ENCODE measurements at regions not wholly inside any gene's neighbourhood (a gene's known extent, or its start where the extent isn't known, plus 50 kb on each side); places are given as distances from the start of the nearest gene placed in this dataset.
"Not testable (repeated sequence)": the region's sequence is repeated elsewhere in the genome, so short reads cannot be mapped to it uniquely, and the experiment has no call there.

DNA sequence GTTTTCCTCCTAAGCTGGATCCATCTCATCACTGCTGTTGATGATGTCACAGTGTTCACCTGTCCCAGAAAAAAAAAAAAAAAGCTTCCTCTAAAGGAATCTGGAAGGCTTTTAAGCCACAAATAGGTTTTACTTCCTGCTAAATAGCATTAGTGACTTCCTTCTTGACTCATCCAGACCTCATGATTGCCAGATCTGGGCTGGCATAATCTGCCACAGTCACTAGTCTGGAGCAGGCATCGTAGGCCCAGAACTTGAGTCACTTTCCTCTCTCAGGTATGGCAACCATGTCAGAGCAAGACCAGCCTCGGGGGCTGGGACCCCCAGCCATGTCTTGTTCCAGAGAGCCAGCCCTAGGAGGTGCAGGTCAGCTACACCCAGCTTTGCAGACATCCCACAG is 266.5 kb upstream of the CADM2 start:
- no peaks in the 10 kb centered on the region for H3K36me3 Mint-ChIP-seq (ENCODE audit: insufficient read depth)
- no peaks in the 10 kb centered on the region for H3K4me1 Mint-ChIP-seq
- H3K9me3 Mint-ChIP-seq: peaks cover 12% of the 10 kb centered on the region
- DNase-seq (ENCODE audit: low spot score in 2 of 2) (no peak), ATAC-seq (replicated peaks; ENCODE audit: extremely low read depth, poor library complexity, severe bottlenecking) (no peak)
- H3K27me3 Mint-ChIP-seq: no peaks in the 10 kb centered on the region
- H3K4me3 Mint-ChIP-seq: no peak overlapping the region
- no peak overlapping the region for H3K27ac Mint-ChIP-seq (ENCODE audit: low read depth)

DNA sequence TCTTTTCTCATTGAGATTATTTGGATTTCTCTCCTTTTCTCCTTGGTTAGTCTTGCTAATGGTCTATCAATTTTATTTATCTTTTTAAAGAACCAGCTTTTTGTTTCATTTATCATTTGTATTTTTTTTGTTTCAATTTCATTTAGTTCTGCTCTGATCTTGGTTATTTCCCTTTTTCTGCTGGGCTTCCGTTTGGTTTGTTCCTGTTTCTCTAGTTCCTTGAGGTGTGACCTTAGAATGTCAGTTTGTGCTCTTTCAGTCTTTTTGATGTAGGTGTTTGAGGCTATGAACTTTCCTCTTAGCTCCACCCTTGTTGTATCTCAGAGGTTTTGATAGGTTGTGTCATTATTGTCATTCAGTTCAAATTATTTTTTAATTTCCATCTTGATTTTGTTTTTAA is 248.5 kb upstream of the CADM2 start:
- DNase-seq (ENCODE audit: low spot score in 2 of 2); H3K4me1 Mint-ChIP-seq; H3K36me3 Mint-ChIP-seq (ENCODE audit: insufficient read depth); H3K27me3 Mint-ChIP-seq; ATAC-seq (replicated peaks; ENCODE audit: extremely low read depth, poor library complexity, severe bottlenecking); H3K27ac Mint-ChIP-seq (ENCODE audit: low read depth); H3K4me3 Mint-ChIP-seq: not testable (repeated sequence)
- peaks cover 26% of the 10 kb centered on the region for H3K9me3 Mint-ChIP-seq

DNA sequence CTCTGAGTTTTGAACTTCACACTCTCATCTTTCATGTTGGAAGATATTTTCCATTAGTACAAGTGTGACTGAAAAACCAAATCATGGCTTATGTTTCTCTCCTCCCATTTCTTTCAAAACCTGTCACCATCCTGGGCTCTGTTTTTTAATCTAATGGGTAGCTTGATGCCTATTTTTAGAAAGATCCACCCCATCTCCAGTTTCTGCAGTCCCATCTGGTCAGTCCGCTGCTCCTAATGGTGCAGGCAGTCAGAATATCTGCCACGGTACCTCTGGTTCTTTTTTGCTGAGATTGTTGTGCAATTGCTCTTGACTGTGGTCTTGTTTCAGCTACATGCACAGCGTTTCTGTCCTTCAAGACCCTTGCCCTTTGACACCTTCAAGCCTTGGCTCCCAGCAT is 240.9 kb upstream of the CADM2 start:
- Mint-ChIP-seq H3K36me3 (ENCODE audit: insufficient read depth) (no peaks in the 10 kb centered on the region), H3K9me3 (peaks cover 36% of the 10 kb centered on the region), H3K4me1 (no peaks in the 10 kb centered on the region), H3K27me3 (no peaks in the 10 kb centered on the region), H3K4me3 (no peak overlapping the region), H3K27ac (ENCODE audit: low read depth) (no peak overlapping the region)
- no peak for DNase-seq (ENCODE audit: low spot score in 2 of 2)
- no peak for ATAC-seq (replicated peaks; ENCODE audit: extremely low read depth, poor library complexity, severe bottlenecking)

DNA sequence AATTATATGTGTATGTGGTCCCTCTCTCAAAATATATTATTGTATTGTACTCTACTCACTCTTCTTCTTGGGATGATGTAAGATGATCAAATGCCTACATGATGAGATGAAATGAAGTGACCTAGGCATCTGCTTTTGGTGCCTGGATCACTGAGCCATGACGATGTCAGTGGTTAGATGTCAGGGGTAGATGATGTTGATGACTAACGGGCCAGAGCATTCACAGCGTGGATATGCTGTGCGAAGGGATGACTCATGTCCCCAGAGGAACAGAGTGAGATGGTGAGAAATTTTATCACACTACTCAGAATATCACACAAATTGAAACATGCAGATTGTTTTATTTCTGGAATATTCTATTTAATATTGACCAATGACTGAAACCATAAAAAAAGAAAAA is 233.9 kb upstream of the CADM2 start:
- DNase-seq (ENCODE audit: low spot score in 2 of 2) (no peak), ATAC-seq (replicated peaks; ENCODE audit: extremely low read depth, poor library complexity, severe bottlenecking) (no peak)
- peaks cover 13% of the 10 kb centered on the region for H3K9me3 Mint-ChIP-seq

DNA sequence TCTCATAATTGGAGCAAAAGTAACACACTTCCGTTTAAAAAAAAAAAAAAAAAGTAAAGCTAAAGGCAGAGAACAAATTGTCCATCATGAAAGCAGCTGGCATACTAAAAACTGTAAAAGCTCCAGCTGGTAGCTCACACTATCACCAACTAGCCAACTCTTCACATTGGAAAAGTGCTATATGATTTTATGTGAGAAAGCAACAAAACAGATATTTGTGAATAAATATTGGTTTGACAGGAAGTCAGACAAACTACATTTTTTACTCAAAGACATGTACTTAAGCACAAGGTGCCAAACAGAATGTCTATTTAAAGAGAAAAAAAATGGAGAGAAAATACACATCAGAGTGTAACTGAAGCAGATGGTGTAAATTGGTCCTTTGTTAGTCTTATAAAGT is 231.2 kb upstream of the CADM2 start:
- no peak overlapping the region for H3K27ac Mint-ChIP-seq (ENCODE audit: low read depth)
- peaks cover 13% of the 10 kb centered on the region for H3K9me3 Mint-ChIP-seq
- no peaks in the 10 kb centered on the region for H3K27me3 Mint-ChIP-seq
- DNase-seq (ENCODE audit: low spot score in 2 of 2) (no peak), ATAC-seq (replicated peaks; ENCODE audit: extremely low read depth, poor library complexity, severe bottlenecking) (no peak)
- H3K36me3 Mint-ChIP-seq (ENCODE audit: insufficient read depth): no peaks in the 10 kb centered on the region
- no peaks in the 10 kb centered on the region for H3K4me1 Mint-ChIP-seq
- no peak overlapping the region for H3K4me3 Mint-ChIP-seq

More for the DNA sequence above, 233.9 kb upstream of the CADM2 start:
- H3K36me3 Mint-ChIP-seq (ENCODE audit: insufficient read depth): no peaks in the 10 kb centered on the region
- H3K4me3 Mint-ChIP-seq: no peak overlapping the region
- H3K27ac Mint-ChIP-seq (ENCODE audit: low read depth): no peak overlapping the region
- no peaks in the 10 kb centered on the region for H3K27me3 Mint-ChIP-seq
- H3K4me1 Mint-ChIP-seq: no peaks in the 10 kb centered on the region

DNA sequence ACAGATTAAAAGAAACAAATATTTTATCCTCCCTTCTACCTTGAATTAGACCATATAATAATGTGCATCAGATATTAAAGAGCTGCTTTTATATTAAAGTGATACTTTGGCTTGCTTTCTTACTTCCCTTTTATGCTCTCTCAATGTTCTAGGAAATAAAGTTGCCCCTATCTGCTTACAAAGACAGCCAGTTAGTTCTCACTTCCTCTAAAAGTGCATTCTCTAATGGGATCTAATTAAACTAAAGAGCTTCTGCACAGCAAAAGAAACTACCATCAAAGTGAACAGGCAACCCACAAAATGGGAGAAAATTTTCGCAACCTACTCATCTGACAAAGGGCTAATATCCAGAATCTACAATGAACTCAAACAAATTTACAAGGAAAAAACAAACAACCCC is 224.1 kb upstream of the CADM2 start:
- H3K27ac Mint-ChIP-seq (ENCODE audit: low read depth); H3K27me3 Mint-ChIP-seq; H3K4me1 Mint-ChIP-seq; H3K4me3 Mint-ChIP-seq; H3K36me3 Mint-ChIP-seq (ENCODE audit: insufficient read depth); ATAC-seq (replicated peaks; ENCODE audit: extremely low read depth, poor library complexity, severe bottlenecking); DNase-seq (ENCODE audit: low spot score in 2 of 2): not testable (repeated sequence)
- peaks cover 15% of the 10 kb centered on the region for H3K9me3 Mint-ChIP-seq

DNA sequence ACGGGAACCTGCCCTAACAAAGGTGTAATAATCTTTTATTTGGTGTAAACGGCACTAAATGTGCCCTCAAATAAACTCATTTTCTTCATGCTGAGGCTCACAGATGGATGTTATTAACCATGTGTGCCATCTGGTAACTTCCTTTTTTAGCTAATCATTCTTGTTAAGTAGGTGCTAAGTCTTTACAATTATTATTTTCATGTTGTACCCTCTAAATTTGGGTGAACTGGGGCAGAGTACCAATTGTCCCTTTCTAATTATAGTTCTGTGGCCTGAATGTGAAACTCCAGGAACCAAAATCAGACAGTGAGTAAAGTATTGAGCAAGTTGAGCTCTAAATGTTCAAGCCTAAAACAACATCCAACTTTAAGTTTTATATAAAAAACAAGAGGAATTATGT is 220.7 kb upstream of the CADM2 start:
- H3K27me3 Mint-ChIP-seq: no peaks in the 10 kb centered on the region
- no peak overlapping the region for H3K27ac Mint-ChIP-seq (ENCODE audit: low read depth)
- H3K36me3 Mint-ChIP-seq (ENCODE audit: insufficient read depth): no peaks in the 10 kb centered on the region
- ATAC-seq (replicated peaks; ENCODE audit: extremely low read depth, poor library complexity, severe bottlenecking) (no peak), DNase-seq (ENCODE audit: low spot score in 2 of 2) (no peak)
- peaks cover 6% of the 10 kb centered on the region for H3K9me3 Mint-ChIP-seq
- H3K4me1 Mint-ChIP-seq: no peaks in the 10 kb centered on the region
- H3K4me3 Mint-ChIP-seq: no peak overlapping the region

DNA sequence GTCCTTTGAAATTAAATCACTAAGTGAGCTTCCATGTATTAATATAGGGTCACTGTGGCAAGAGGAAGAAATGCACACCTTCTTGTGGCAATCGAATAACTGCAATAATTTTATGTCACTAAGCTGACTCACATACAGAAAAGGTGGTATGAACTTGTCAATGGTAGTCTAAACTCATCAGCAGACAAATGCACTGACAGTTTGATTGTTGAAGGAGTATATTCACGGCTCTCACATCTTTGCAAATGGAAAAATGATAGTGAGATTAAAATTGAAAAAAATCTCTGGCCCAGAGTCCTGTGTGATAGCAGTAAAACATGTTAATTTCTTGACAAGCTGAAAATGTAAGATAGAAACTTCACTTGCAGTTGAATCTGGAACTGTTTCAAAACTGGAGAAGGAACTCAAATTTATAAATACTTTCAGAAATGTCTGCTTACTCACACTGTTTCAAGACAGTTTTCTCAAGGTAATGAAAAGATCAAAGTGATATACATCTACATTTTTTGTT is 215.8 kb upstream of the CADM2 start:
- DNase-seq (ENCODE audit: low spot score in 2 of 2): no peak
- no peaks in the 10 kb centered on the region for H3K36me3 Mint-ChIP-seq (ENCODE audit: insufficient read depth)
- no peaks in the 10 kb centered on the region for H3K4me1 Mint-ChIP-seq
- no peak overlapping the region for H3K27ac Mint-ChIP-seq (ENCODE audit: low read depth)
- no peak for ATAC-seq (replicated peaks; ENCODE audit: extremely low read depth, poor library complexity, severe bottlenecking)
- no peak overlapping the region for H3K4me3 Mint-ChIP-seq
- H3K9me3 Mint-ChIP-seq: no peaks in the 10 kb centered on the region
- H3K27me3 Mint-ChIP-seq: no peaks in the 10 kb centered on the region

DNA sequence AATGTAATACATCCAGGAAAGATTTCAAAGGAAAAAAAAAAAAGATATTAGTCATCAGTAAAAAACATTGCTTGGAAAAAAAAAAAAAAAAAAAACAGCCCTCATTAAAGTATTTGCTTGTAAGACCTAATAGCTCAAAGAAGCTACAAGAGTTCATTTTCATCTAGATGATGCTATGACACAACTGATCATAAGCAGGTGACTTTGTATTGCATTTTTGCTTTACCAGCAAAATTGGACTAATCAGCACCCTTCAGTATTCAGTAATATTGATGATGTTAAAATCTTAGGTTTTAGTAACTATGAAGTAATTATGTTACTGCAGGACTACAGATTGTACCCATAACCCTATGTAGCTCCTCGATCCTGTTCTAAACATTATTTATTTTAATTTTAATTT is 214.7 kb upstream of the CADM2 start:
- Mint-ChIP-seq H3K4me1 (no peaks in the 10 kb centered on the region), H3K27ac (ENCODE audit: low read depth) (no peak overlapping the region), H3K36me3 (ENCODE audit: insufficient read depth) (no peaks in the 10 kb centered on the region), H3K27me3 (no peaks in the 10 kb centered on the region), H3K4me3 (no peak overlapping the region), H3K9me3 (no peaks in the 10 kb centered on the region)
- DNase-seq (ENCODE audit: low spot score in 2 of 2): no peak
- no peak for ATAC-seq (replicated peaks; ENCODE audit: extremely low read depth, poor library complexity, severe bottlenecking)

DNA sequence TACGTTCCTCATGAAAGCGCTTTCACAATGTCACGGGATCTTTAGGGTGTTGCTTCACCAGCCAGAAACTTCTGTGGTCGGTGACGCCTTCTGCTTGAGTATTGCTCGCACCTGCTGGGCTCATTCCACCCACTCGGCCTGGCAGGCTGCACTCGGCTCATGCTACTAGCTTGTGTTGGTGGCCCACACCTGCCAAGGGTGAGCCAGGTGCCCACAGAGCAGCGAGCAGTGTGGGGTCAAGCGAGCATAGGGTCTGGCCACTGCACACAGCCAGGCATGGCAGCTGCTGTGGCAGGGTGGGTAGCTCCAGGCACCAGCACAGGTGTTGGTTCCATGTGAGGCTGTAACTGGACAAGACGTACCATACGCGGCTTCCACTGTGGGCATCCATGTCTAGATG is 202.9 kb upstream of the CADM2 start:
- DNase-seq (ENCODE audit: low spot score in 2 of 2): no peak
- no peaks in the 10 kb centered on the region for H3K36me3 Mint-ChIP-seq (ENCODE audit: insufficient read depth)
- ATAC-seq (replicated peaks; ENCODE audit: extremely low read depth, poor library complexity, severe bottlenecking): no peak
- H3K4me3 Mint-ChIP-seq: no peak overlapping the region
- H3K4me1 Mint-ChIP-seq: no peaks in the 10 kb centered on the region
- no peak overlapping the region for H3K27ac Mint-ChIP-seq (ENCODE audit: low read depth)
- H3K27me3 Mint-ChIP-seq: no peaks in the 10 kb centered on the region
- H3K9me3 Mint-ChIP-seq: peaks cover 11% of the 10 kb centered on the region

DNA sequence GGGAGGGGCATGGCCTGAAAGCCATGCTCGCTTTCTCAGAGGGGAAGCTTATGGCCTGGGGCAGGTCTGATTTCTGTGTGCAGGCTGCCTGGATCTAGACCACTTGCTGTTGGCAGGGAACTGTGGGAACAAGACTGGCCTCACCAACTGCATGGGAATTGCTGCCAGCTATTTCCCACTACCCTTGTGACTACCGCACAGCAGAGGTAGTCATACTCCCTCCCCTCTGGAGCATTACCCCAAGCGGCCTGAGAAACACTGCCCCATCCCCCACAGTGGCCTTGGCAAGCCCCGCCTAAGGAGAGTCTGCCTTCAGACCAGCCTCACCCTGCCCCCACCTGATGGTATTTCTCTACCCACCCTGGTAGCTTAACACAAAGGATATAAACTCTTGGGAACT is 199.4 kb upstream of the CADM2 start:
- ATAC-seq (replicated peaks; ENCODE audit: extremely low read depth, poor library complexity, severe bottlenecking) (no peak), DNase-seq (ENCODE audit: low spot score in 2 of 2) (no peak)
- Mint-ChIP-seq H3K9me3 (peaks cover 27% of the 10 kb centered on the region), H3K27me3 (no peaks in the 10 kb centered on the region), H3K4me3 (no peak overlapping the region), H3K36me3 (ENCODE audit: insufficient read depth) (peaks cover 1% of the 10 kb centered on the region), H3K4me1 (no peaks in the 10 kb centered on the region), H3K27ac (ENCODE audit: low read depth) (no peak overlapping the region)

DNA sequence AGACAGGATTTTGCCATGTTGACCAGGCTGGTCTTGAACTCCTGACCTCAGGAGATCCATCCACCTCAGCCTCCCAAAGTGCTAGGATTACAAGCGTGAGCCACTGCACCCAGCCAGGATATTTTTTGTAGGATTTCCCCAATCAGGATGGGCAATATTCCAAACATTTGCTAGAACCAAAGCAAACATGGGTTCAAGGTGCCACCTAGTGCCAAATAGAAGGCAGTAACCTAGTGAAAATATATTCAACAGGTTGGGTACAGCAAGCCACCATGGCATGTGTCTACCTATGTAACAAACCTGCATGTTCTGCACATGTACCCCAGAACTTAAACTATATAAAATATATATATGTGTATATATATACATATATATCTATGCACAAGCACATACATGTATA is 185.9 kb upstream of the CADM2 start:
- H3K27me3 Mint-ChIP-seq: no peaks in the 10 kb centered on the region
- no peaks in the 10 kb centered on the region for H3K4me1 Mint-ChIP-seq
- ATAC-seq (replicated peaks; ENCODE audit: extremely low read depth, poor library complexity, severe bottlenecking) (no peak), DNase-seq (ENCODE audit: low spot score in 2 of 2) (no peak)
- H3K4me3 Mint-ChIP-seq: no peak overlapping the region
- peaks cover 2% of the 10 kb centered on the region for H3K36me3 Mint-ChIP-seq (ENCODE audit: insufficient read depth)
- no peak overlapping the region for H3K27ac Mint-ChIP-seq (ENCODE audit: low read depth)
- peaks cover 22% of the 10 kb centered on the region for H3K9me3 Mint-ChIP-seq

DNA sequence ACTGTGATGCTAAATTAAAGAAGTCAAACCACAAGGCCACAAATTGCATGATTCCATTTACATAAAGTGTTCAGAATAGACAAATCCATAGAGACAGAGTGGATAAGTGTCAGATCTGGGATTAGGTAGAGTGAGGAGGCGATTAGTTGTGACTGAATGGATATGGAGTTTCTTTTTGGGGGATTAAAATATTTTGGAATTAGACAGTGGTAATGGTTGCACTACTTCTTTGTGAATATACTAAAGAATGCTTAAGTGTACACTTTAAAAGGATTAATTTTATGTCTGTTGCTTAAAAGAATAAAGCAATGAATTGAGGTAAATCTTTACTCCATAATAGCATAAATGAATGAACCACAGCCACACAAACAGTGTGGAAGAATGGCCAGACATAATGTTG is 175.5 kb upstream of the CADM2 start:
- no peak overlapping the region for H3K4me3 Mint-ChIP-seq
- no peaks in the 10 kb centered on the region for H3K36me3 Mint-ChIP-seq (ENCODE audit: insufficient read depth)
- DNase-seq (ENCODE audit: low spot score in 2 of 2) (no peak), ATAC-seq (replicated peaks; ENCODE audit: extremely low read depth, poor library complexity, severe bottlenecking) (no peak)
- no peaks in the 10 kb centered on the region for H3K27me3 Mint-ChIP-seq
- no peaks in the 10 kb centered on the region for H3K4me1 Mint-ChIP-seq
- H3K9me3 Mint-ChIP-seq: peaks cover 12% of the 10 kb centered on the region
- H3K27ac Mint-ChIP-seq (ENCODE audit: low read depth): no peak overlapping the region

DNA sequence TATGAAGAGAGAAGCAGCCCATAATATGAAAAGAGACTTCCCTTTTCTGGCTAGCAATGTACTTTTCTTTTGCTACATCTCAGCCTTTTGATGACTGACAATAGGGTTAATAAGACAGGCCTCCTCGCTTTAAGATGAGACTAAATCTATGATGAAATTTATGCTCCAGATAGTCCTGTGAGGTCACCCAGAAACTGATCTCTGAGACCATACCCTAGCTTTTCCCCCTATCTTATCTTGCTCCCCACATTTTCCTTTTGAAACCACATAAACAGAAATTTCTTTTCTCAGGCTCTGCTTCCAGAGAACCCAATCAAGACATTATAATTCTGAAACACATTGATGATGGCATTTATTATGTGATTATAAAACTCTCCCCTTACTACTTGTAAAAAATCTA is 168.8 kb upstream of the CADM2 start:
- Mint-ChIP-seq H3K9me3 (peaks cover 32% of the 10 kb centered on the region), H3K36me3 (ENCODE audit: insufficient read depth) (no peaks in the 10 kb centered on the region)

More for the DNA sequence above, 168.8 kb upstream of the CADM2 start:
- Mint-ChIP-seq H3K4me1 (no peaks in the 10 kb centered on the region), H3K27me3 (no peaks in the 10 kb centered on the region), H3K4me3 (no peak overlapping the region), H3K27ac (ENCODE audit: low read depth) (no peak overlapping the region)
- DNase-seq (ENCODE audit: low spot score in 2 of 2): no peak
- no peak for ATAC-seq (replicated peaks; ENCODE audit: extremely low read depth, poor library complexity, severe bottlenecking)

All from central memory CD8-positive, alpha-beta T cell (primary cell).